ENCODE measurements at regions not wholly inside any gene's neighbourhood (a gene's known extent, or its start where the extent isn't known, plus 50 kb on each side); places are given as distances from the start of the nearest gene placed in this dataset.

DNA sequence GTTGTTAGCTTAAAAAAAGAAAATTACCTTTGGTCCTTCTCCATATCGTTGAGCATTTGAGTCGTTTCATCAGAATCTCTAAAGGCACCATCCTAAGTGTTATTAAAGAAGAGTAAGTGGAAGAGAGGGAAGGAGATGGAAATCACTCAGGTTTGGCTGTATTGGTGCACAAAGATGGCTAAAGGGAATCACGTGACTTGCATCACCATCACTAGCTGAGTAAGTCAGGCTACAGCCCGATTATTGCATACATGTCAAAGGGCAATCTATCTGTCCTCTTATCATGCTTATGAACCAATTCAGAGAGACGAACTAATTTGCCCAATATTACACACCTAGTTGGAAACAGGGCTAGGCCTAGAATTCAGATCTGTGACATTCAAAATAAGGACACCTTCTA is 137.6 kb downstream of the CMPK2 start:
- no peak for TF ChIP-seq POLR2A (IDR thresholded peaks at IDR 0.05)
- TF ChIP-seq, protein P1, sequence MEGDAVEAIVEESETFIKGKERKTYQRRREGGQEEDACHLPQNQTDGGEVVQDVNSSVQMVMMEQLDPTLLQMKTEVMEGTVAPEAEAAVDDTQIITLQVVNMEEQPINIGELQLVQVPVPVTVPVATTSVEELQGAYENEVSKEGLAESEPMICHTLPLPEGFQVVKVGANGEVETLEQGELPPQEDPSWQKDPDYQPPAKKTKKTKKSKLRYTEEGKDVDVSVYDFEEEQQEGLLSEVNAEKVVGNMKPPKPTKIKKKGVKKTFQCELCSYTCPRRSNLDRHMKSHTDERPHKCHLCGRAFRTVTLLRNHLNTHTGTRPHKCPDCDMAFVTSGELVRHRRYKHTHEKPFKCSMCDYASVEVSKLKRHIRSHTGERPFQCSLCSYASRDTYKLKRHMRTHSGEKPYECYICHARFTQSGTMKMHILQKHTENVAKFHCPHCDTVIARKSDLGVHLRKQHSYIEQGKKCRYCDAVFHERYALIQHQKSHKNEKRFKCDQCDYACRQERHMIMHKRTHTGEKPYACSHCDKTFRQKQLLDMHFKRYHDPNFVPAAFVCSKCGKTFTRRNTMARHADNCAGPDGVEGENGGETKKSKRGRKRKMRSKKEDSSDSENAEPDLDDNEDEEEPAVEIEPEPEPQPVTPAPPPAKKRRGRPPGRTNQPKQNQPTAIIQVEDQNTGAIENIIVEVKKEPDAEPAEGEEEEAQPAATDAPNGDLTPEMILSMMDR (IDR thresholded peaks at IDR 0.05): no peak

Measured in right lobe of liver (tissue), 4 donors.